HG03025 (cell line): ENCODE measurements at regions not wholly inside any gene's neighbourhood (a gene's known extent, or its start where the extent isn't known, plus 50 kb on each side); places are given as distances from the start of the nearest gene placed in this dataset.

Source experiments
- ATAC-seq: cut with Tn5 transposase; IDR thresholded peaks from one replicate; pipeline ENCODE4 v1.9.1; 2021; ENCODE audit warnings: mild to moderate bottlenecking, moderate library complexity; ENCODE audit not compliant: unreplicated experiment, low FRiP score

- ATAC-seq, result no peak
Measured at GRCh38 chr5:35478856-35479682, 138.6 kb upstream of the SPEF2 start.

- ATAC-seq, result no peak
Measured at GRCh38 chr5:35477911-35478310, 139.8 kb upstream of the SPEF2 start.

GRCh38 chr5:35477321-35477720, 140.3 kb upstream of the SPEF2 start:
- ATAC-seq, result no peak

- no peak for ATAC-seq
Measured at GRCh38 chr5:35476797-35477196, 140.9 kb upstream of the SPEF2 start.

GRCh38 chr5:35476036-35476435, 141.6 kb upstream of the SPEF2 start:
- no peak for ATAC-seq

GRCh38 chr5:35473589-35473988, 144.1 kb upstream of the SPEF2 start:
- ATAC-seq, result no peak

GRCh38 chr5:35470866-35471265, 146.8 kb upstream of the SPEF2 start:
- no peak for ATAC-seq

- ATAC-seq, result no peak
Measured at GRCh38 chr5:35468811-35469210, 148.9 kb upstream of the SPEF2 start.

- ATAC-seq, result no peak
Measured at GRCh38 chr5:35466746-35467145, 150.9 kb upstream of the SPEF2 start.

GRCh38 chr5:35464757-35465156, 152.9 kb upstream of the SPEF2 start:
- ATAC-seq, result no peak

GRCh38 chr5:35461530-35461929, 156.1 kb upstream of the SPEF2 start:
- ATAC-seq, result no peak

- ATAC-seq, result no peak
Measured at GRCh38 chr5:35458824-35459207, 158.8 kb upstream of the SPEF2 start.

GRCh38 chr5:35457912-35458823, 159.5 kb upstream of the SPEF2 start:
- no peak for ATAC-seq

GRCh38 chr5:35456506-35456905, 161.2 kb upstream of the SPEF2 start:
- ATAC-seq, result no peak

GRCh38 chr5:35454011-35454525, 163.6 kb upstream of the SPEF2 start:
- ATAC-seq, result no peak

GRCh38 chr5:35443803-35444595, 173.7 kb upstream of the SPEF2 start:
- ATAC-seq, result no peak

- ATAC-seq, result no peak
Measured at GRCh38 chr5:35442885-35443639, 174.6 kb upstream of the SPEF2 start.

GRCh38 chr5:35440409-35440808, 177.3 kb upstream of the SPEF2 start:
- ATAC-seq, result no peak

- ATAC-seq, result no peak
Measured at GRCh38 chr5:35438786-35439185, 178.9 kb upstream of the SPEF2 start.

GRCh38 chr5:35438288-35438687, 179.4 kb upstream of the SPEF2 start:
- ATAC-seq, result no peak
